ENCODE measurements at regions not wholly inside any gene's neighbourhood (a gene's known extent, or its start where the extent isn't known, plus 50 kb on each side); places are given as distances from the start of the nearest gene placed in this dataset.

- TF ChIP-seq EP300 (IDR thresholded peaks at IDR 0.05; ENCODE audit: low read depth), result no peak
- TF ChIP-seq, protein P1, sequence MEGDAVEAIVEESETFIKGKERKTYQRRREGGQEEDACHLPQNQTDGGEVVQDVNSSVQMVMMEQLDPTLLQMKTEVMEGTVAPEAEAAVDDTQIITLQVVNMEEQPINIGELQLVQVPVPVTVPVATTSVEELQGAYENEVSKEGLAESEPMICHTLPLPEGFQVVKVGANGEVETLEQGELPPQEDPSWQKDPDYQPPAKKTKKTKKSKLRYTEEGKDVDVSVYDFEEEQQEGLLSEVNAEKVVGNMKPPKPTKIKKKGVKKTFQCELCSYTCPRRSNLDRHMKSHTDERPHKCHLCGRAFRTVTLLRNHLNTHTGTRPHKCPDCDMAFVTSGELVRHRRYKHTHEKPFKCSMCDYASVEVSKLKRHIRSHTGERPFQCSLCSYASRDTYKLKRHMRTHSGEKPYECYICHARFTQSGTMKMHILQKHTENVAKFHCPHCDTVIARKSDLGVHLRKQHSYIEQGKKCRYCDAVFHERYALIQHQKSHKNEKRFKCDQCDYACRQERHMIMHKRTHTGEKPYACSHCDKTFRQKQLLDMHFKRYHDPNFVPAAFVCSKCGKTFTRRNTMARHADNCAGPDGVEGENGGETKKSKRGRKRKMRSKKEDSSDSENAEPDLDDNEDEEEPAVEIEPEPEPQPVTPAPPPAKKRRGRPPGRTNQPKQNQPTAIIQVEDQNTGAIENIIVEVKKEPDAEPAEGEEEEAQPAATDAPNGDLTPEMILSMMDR (IDR thresholded peaks at IDR 0.05), result no peak
- TF ChIP-seq POLR2AphosphoS5 (IDR thresholded peaks at IDR 0.05), result no peak
Measured at GRCh38 chr9:106775960-106776359, 87.0 kb upstream of the ZNF462 start.
